ENCODE measurements at regions not wholly inside any gene's neighbourhood (a gene's known extent, or its start where the extent isn't known, plus 50 kb on each side); places are given as distances from the start of the nearest gene placed in this dataset.

DNA sequence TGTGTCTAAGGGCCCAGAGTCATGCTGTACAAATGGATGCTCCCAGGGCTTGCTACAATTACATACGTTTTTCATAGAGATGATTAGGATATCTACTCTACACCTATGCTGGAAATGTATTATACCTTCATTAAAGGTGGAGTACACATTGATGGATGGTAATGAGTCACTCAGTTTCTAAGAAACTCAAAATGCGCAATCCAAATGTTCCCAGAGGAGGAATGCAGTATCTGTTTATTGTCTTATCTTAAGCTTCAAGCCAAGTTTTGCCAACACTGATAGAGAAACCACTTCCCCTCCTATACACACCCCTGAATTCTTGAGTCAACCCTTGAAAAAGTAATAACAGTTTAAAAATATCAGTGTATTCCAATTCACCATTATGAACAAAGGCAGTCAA, 266.6 kb upstream of the FAR2 start:
- TF ChIP-seq, protein P1, sequence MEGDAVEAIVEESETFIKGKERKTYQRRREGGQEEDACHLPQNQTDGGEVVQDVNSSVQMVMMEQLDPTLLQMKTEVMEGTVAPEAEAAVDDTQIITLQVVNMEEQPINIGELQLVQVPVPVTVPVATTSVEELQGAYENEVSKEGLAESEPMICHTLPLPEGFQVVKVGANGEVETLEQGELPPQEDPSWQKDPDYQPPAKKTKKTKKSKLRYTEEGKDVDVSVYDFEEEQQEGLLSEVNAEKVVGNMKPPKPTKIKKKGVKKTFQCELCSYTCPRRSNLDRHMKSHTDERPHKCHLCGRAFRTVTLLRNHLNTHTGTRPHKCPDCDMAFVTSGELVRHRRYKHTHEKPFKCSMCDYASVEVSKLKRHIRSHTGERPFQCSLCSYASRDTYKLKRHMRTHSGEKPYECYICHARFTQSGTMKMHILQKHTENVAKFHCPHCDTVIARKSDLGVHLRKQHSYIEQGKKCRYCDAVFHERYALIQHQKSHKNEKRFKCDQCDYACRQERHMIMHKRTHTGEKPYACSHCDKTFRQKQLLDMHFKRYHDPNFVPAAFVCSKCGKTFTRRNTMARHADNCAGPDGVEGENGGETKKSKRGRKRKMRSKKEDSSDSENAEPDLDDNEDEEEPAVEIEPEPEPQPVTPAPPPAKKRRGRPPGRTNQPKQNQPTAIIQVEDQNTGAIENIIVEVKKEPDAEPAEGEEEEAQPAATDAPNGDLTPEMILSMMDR (IDR thresholded peaks at IDR 0.05), result no peak
- TF ChIP-seq POLR2A (IDR thresholded peaks at IDR 0.05), result no peak
